Activated CD8-positive, alpha-beta T cell treated with anti-CD3 and anti-CD28 coated beads, Interleukin-2, amount 10 ng/mL, durations not matched to agents 7 days and 5 days (primary cell): ENCODE measurements at regions not wholly inside any gene's neighbourhood (a gene's known extent, or its start where the extent isn't known, plus 50 kb on each side); places are given as distances from the start of the nearest gene placed in this dataset.
"Not testable (repeated sequence)": the region's sequence is repeated elsewhere in the genome, so short reads cannot be mapped to it uniquely, and the experiment has no call there.

Experiments used
- ATAC-seq: fragments of 150-1000 bp; cut with Tn5 transposase; one replicate; pipeline ENCODE4 v1.10.0; 2021; ENCODE audit warnings: moderate library complexity
- CTCF ChIA-PET: fragments of 350-600 bp; sonication (Branson Sonifier 250); formaldehyde crosslinking; loops from one replicate; lab custom pipeline; 2021; ENCODE audit warnings: antibody characterized with exemption; lab: Charles Lee
- POLR2A ChIA-PET: fragments of 350-600 bp; sonication (Branson Sonifier 250); formaldehyde crosslinking; loops from one replicate; lab custom pipeline; 2021; ENCODE audit warnings: antibody characterized with exemption; lab: Charles Lee
- DNase-seq: peaks from one replicate; pipeline ENCODE4 v3.0.0-alpha.2; 2020
- H3K27ac Mint-ChIP-seq: one replicate; pipeline ENCODE4 v1.8.0; 2021; ENCODE audit warnings: mild to moderate bottlenecking, mixed read lengths
- H3K27me3 Mint-ChIP-seq: one replicate; pipeline ENCODE4 v1.8.0; 2021; ENCODE audit warnings: low read depth, mixed read lengths
- H3K36me3 Mint-ChIP-seq: one replicate; pipeline ENCODE4 v1.8.0; 2021; ENCODE audit warnings: low read depth, mixed read lengths
- H3K4me1 Mint-ChIP-seq: one replicate; pipeline ENCODE4 v1.8.0; 2021; ENCODE audit warnings: low read depth, mixed read lengths
- H3K4me3 Mint-ChIP-seq: one replicate; pipeline ENCODE4 v1.8.0; 2021; ENCODE audit warnings: mild to moderate bottlenecking, mixed read lengths
- H3K9me3 Mint-ChIP-seq: one replicate; pipeline ENCODE4 v1.8.0; 2022; ENCODE audit warnings: mixed read lengths; ENCODE audit not compliant: insufficient read depth

- DNase-seq (no peak), ATAC-seq (no peak)
- H3K4me3 Mint-ChIP-seq: no peak overlapping the region
- peaks cover 4% of the 10 kb centered on the region for H3K27me3 Mint-ChIP-seq
- no peaks in the 10 kb centered on the region for H3K9me3 Mint-ChIP-seq
- POLR2A ChIA-PET: no interaction called here
- no peaks in the 10 kb centered on the region for H3K36me3 Mint-ChIP-seq
- H3K27ac Mint-ChIP-seq: no peak overlapping the region
- CTCF ChIA-PET: interaction anchor here (1.6 kb wide), 1 partner anchor 362 kb away, joined by 4 read pairs; no protein-coding TSS in a partner anchor
- H3K4me1 Mint-ChIP-seq: no peaks in the 10 kb centered on the region
Measured at GRCh38 chr12:71385155-71385554, 54.4 kb upstream of the LGR5 start.

- H3K4me1 Mint-ChIP-seq, H3K9me3 Mint-ChIP-seq, H3K27me3 Mint-ChIP-seq, POLR2A ChIA-PET, DNase-seq, H3K4me3 Mint-ChIP-seq, ATAC-seq, H3K36me3 Mint-ChIP-seq, H3K27ac Mint-ChIP-seq: not testable (repeated sequence)
- CTCF ChIA-PET: interaction anchor here (2.2 kb wide), 1 partner anchor 16 kb away, joined by 6 read pairs; no protein-coding TSS in a partner anchor
Measured at GRCh38 chr12:71376711-71377355, 62.8 kb upstream of the LGR5 start.

GRCh38 chr12:71371122-71371521, 68.5 kb upstream of the LGR5 start:
- POLR2A ChIA-PET: no interaction called here
- peaks cover 2% of the 10 kb centered on the region for H3K27me3 Mint-ChIP-seq
- no peak for DNase-seq
- CTCF ChIA-PET: no interaction called here
- no peaks in the 10 kb centered on the region for H3K36me3 Mint-ChIP-seq
- H3K9me3 Mint-ChIP-seq: no peaks in the 10 kb centered on the region
- no peak overlapping the region for H3K27ac Mint-ChIP-seq
- H3K4me3 Mint-ChIP-seq: no peak overlapping the region
- H3K4me1 Mint-ChIP-seq: no peaks in the 10 kb centered on the region
- no peak for ATAC-seq

DNA sequence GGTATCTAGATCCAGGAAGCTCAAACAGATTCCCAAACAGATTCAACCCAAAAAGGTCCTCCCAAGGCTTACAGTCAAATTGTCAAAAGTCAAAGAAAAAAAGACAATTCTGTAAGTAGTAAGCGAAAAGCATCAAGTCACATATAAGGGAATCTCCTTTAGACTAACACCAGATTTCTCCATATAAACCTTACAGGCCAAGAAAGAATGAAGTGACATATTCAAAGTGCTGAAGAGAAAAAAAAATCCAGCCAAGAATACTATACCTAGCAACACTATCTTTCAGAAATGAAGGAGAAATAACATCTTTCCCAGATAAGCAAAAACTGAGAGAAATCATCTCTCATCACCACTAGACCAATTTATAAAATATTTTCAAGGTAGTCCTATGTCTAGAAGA, 79.6 kb upstream of the LGR5 start:
- H3K36me3 Mint-ChIP-seq: no peaks in the 10 kb centered on the region
- POLR2A ChIA-PET: no interaction called here
- ATAC-seq (no peak), DNase-seq (no peak)
- no peak overlapping the region for H3K4me3 Mint-ChIP-seq
- H3K4me1 Mint-ChIP-seq: no peaks in the 10 kb centered on the region
- H3K9me3 Mint-ChIP-seq: no peaks in the 10 kb centered on the region
- H3K27ac Mint-ChIP-seq: no peak overlapping the region
- H3K27me3 Mint-ChIP-seq: no peaks in the 10 kb centered on the region
- CTCF ChIA-PET: no interaction called here

DNA sequence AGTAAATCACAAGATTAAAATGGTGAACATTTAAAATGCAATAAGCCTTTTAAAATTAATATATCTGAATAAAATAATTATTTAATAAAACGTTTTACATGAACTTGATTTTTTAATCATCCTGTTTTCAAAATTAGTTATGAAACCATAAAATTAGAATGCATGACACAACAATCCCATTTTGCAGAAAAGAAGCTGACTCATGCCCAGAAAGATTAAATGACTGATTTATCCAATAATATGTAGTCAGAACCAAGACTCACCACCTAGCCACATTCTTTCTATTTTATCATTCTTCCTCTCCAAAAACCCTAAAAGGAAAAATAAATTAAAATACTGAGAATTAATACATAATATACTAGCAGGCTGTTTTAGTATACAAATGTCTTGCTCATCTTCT, 83.0 kb upstream of the LGR5 start:
- no peak for DNase-seq
- no peaks in the 10 kb centered on the region for H3K4me1 Mint-ChIP-seq
- H3K9me3 Mint-ChIP-seq: no peaks in the 10 kb centered on the region
- no peaks in the 10 kb centered on the region for H3K36me3 Mint-ChIP-seq
- no peak for ATAC-seq
- no peak overlapping the region for H3K27ac Mint-ChIP-seq
- no peak overlapping the region for H3K4me3 Mint-ChIP-seq
- no peaks in the 10 kb centered on the region for H3K27me3 Mint-ChIP-seq
- POLR2A ChIA-PET: no interaction called here
- CTCF ChIA-PET: no interaction called here

DNA sequence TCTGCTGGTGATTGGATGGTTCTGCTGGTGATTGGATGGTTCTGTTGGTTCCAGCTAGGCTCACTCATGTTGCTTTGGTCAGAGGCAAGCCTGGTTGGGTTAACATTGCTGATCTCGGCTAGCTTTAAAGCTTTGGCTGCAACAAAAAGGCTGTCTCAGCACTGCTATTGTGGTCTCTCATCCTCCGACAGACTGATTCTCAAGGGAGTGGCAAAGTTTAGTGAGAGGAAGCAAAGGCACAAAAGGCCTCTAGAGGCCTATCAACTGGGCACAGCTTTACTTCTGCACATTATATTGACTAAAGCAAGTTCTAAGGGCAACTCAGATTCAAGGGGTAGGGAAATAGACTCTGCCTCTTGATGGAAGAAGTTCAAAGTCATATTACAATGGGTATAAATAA, 84.7 kb upstream of the LGR5 start:
- no peaks in the 10 kb centered on the region for H3K36me3 Mint-ChIP-seq
- H3K4me1 Mint-ChIP-seq: no peaks in the 10 kb centered on the region
- ChIA-PET POLR2A (no interaction called here), CTCF (no interaction called here)
- ATAC-seq (no peak), DNase-seq (no peak)
- H3K9me3 Mint-ChIP-seq: no peaks in the 10 kb centered on the region
- H3K27ac Mint-ChIP-seq: no peak overlapping the region
- H3K27me3 Mint-ChIP-seq: no peaks in the 10 kb centered on the region
- no peak overlapping the region for H3K4me3 Mint-ChIP-seq

- CTCF ChIA-PET: no interaction called here
- H3K27ac Mint-ChIP-seq: no peak overlapping the region
Measured at GRCh38 chr12:71353607-71354006, 86.0 kb upstream of the LGR5 start.

GRCh38 chr12:71349950-71350349, 89.6 kb upstream of the LGR5 start:
- ChIA-PET POLR2A (no interaction called here), CTCF (no interaction called here)
- ATAC-seq: no peak
- H3K36me3 Mint-ChIP-seq: no peaks in the 10 kb centered on the region
- DNase-seq: no peak
- no peaks in the 10 kb centered on the region for H3K27me3 Mint-ChIP-seq
- no peaks in the 10 kb centered on the region for H3K4me1 Mint-ChIP-seq
- H3K4me3 Mint-ChIP-seq: no peak overlapping the region
- no peaks in the 10 kb centered on the region for H3K9me3 Mint-ChIP-seq
- no peak overlapping the region for H3K27ac Mint-ChIP-seq

More at GRCh38 chr12:71353607-71354006, 86.0 kb upstream of the LGR5 start:
- Mint-ChIP-seq H3K27me3 (no peaks in the 10 kb centered on the region), H3K36me3 (no peaks in the 10 kb centered on the region), H3K4me3 (no peak overlapping the region), H3K9me3 (no peaks in the 10 kb centered on the region), H3K4me1 (no peaks in the 10 kb centered on the region)
- DNase-seq: no peak
- POLR2A ChIA-PET: no interaction called here
- no peak for ATAC-seq

DNA sequence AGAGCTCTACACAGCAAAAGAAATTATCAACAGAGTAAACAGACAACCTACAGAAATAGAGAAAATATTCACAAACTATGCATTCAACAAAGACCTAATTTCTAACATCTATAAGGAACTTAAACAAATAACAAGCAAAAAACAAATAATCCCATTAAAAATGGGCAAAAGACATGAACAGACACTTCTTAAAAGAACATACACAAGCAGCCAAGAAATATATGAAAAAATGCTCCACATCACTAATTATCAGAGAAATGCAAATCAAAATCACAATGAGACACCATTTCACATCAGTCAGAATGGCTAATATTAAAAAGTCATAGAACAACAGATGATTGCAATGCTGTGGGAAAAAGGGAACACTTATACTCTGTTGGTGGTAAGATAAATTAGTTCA, 100.7 kb upstream of the LGR5 start:
- Mint-ChIP-seq H3K4me1 (no peaks in the 10 kb centered on the region), H3K27me3 (no peaks in the 10 kb centered on the region), H3K36me3 (no peaks in the 10 kb centered on the region), H3K27ac (no peak overlapping the region), H3K9me3 (no peaks in the 10 kb centered on the region), H3K4me3 (no peak overlapping the region)
- DNase-seq (no peak), ATAC-seq (no peak)
- ChIA-PET CTCF (no interaction called here), POLR2A (no interaction called here)

DNA sequence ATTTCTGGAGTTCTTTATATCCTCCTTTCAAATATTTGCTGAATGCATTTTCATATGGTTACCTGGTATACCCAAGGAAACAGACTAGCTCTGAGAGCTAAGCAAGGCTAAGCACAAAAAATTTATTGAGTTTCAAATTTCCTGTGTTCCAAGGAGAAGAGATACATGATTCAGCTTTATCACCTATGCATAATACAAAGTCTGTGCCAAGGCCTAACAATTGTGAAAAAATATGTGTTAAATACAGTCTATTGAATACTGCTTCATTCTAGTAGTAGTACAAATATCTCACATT, 103.7 kb upstream of the LGR5 start:
- Mint-ChIP-seq H3K36me3 (no peaks in the 10 kb centered on the region), H3K4me3 (no peak overlapping the region), H3K27ac (no peak overlapping the region), H3K27me3 (no peaks in the 10 kb centered on the region), H3K4me1 (no peaks in the 10 kb centered on the region), H3K9me3 (no peaks in the 10 kb centered on the region)
- no peak for DNase-seq
- ChIA-PET CTCF (no interaction called here), POLR2A (no interaction called here)
- no peak for ATAC-seq

DNA sequence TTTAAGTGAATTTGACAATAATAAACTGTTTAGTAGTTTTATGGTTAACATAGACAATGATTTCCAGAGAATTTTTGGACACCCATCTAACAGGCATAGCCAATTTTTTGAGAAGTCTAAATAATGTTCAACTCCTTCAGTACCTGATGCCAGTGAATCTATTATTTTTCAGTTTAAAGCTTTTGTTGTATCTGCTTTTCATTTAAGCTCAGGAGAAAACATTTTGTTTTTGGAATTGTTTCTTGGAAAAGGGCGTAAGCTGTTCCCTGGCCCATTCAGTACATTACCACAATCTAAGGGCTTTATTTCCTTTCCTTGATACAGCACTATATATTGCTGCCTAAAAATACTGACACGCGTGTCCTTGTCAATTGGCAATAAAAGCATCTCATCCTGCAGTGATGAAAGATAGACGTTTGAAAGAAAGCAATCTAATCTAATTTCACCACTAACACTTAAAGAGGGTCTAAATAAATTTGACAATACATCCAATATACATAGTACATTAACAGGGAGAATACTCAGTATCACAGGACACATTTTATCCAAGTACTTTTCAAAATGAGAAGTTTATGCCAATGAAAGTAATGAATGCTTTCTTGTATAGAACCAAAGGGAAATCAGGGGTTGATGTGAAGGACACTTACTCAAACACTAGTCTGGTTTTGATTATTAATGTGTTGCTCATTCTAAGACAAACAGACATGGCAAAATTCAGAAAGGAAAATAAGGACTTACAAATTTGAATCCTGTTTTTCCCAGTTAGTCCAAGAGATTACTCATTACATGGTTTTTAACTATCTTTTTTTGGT, 104.2 kb upstream of the LGR5 start:
- Mint-ChIP-seq H3K4me3 (no peak overlapping the region), H3K36me3 (no peaks in the 10 kb centered on the region), H3K9me3 (no peaks in the 10 kb centered on the region), H3K27me3 (no peaks in the 10 kb centered on the region), H3K27ac (no peak overlapping the region), H3K4me1 (no peaks in the 10 kb centered on the region)
- CTCF ChIA-PET: no interaction called here
- POLR2A ChIA-PET: no interaction called here
- DNase-seq (no peak), ATAC-seq (no peak)

GRCh38 chr12:71333418-71333817, 106.2 kb upstream of the LGR5 start:
- POLR2A ChIA-PET: no interaction called here
- Mint-ChIP-seq H3K27me3 (no peaks in the 10 kb centered on the region), H3K4me1 (no peaks in the 10 kb centered on the region), H3K36me3 (no peaks in the 10 kb centered on the region), H3K27ac (no peak overlapping the region), H3K9me3 (no peaks in the 10 kb centered on the region), H3K4me3 (no peak overlapping the region)
- DNase-seq (no peak), ATAC-seq (no peak)
- CTCF ChIA-PET: no interaction called here
